ENCODE measurements at regions not wholly inside any gene's neighbourhood (a gene's known extent, or its start where the extent isn't known, plus 50 kb on each side); places are given as distances from the start of the nearest gene placed in this dataset.

- TF ChIP-seq RAD21 (IDR thresholded peaks at IDR 0.05; ENCODE audit: low read depth), result no peak
- TF ChIP-seq NFIC (IDR thresholded peaks at IDR 0.05), result no peak
- TF ChIP-seq EP300 (IDR thresholded peaks at IDR 0.05; ENCODE audit: borderline replicate concordance), result no peak
- TF ChIP-seq, protein P1, sequence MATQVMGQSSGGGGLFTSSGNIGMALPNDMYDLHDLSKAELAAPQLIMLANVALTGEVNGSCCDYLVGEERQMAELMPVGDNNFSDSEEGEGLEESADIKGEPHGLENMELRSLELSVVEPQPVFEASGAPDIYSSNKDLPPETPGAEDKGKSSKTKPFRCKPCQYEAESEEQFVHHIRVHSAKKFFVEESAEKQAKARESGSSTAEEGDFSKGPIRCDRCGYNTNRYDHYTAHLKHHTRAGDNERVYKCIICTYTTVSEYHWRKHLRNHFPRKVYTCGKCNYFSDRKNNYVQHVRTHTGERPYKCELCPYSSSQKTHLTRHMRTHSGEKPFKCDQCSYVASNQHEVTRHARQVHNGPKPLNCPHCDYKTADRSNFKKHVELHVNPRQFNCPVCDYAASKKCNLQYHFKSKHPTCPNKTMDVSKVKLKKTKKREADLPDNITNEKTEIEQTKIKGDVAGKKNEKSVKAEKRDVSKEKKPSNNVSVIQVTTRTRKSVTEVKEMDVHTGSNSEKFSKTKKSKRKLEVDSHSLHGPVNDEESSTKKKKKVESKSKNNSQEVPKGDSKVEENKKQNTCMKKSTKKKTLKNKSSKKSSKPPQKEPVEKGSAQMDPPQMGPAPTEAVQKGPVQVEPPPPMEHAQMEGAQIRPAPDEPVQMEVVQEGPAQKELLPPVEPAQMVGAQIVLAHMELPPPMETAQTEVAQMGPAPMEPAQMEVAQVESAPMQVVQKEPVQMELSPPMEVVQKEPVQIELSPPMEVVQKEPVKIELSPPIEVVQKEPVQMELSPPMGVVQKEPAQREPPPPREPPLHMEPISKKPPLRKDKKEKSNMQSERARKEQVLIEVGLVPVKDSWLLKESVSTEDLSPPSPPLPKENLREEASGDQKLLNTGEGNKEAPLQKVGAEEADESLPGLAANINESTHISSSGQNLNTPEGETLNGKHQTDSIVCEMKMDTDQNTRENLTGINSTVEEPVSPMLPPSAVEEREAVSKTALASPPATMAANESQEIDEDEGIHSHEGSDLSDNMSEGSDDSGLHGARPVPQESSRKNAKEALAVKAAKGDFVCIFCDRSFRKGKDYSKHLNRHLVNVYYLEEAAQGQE (IDR thresholded peaks at IDR 0.05; ENCODE audit: low read depth), result no peak
- TF ChIP-seq YY1 (IDR thresholded peaks at IDR 0.05; ENCODE audit: low read depth), result no peak
- no peak for TF ChIP-seq TAF1 (IDR thresholded peaks at IDR 0.05; ENCODE audit: low read depth)
- no peak for TF ChIP-seq CREB1 (IDR thresholded peaks at IDR 0.05; ENCODE audit: low read depth)
- TF ChIP-seq MAX (IDR thresholded peaks at IDR 0.05), result no peak
- TF ChIP-seq FOXM1 (IDR thresholded peaks at IDR 0.05; ENCODE audit: borderline replicate concordance, low read depth), result no peak
- TF ChIP-seq, protein P2, sequence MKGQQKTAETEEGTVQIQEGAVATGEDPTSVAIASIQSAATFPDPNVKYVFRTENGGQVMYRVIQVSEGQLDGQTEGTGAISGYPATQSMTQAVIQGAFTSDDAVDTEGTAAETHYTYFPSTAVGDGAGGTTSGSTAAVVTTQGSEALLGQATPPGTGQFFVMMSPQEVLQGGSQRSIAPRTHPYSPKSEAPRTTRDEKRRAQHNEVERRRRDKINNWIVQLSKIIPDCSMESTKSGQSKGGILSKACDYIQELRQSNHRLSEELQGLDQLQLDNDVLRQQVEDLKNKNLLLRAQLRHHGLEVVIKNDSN (IDR thresholded peaks at IDR 0.05), result no peak
Observed at GRCh38 chr2:48169141-48169592, 145.3 kb upstream of the FOXN2 start.
